Chondrocyte (in vitro differentiated cells): ENCODE measurements at regions not wholly inside any gene's neighbourhood (a gene's known extent, or its start where the extent isn't known, plus 50 kb on each side); places are given as distances from the start of the nearest gene placed in this dataset.

ENCODE experiments used
- DNase-seq: peaks from one replicate; pipeline ENCODE4 v3.0.0; 2021; ENCODE audit warnings: mixed read lengths, low spot score
- H3K27ac Mint-ChIP-seq: one replicate; pipeline ENCODE4 v1.8.0; 2021; ENCODE audit warnings: mild to moderate bottlenecking, moderate library complexity, mixed read lengths; ENCODE audit not compliant: unreplicated experiment
- H3K27me3 Mint-ChIP-seq: 2 replicates; pipeline ENCODE4 v1.8.0; 2021; ENCODE audit warnings: low read depth, mixed read lengths
- H3K36me3 Mint-ChIP-seq: 2 replicates; pipeline ENCODE4 v1.8.0; 2021; ENCODE audit warnings: low read depth, mixed read lengths
- H3K4me1 Mint-ChIP-seq: 2 replicates; pipeline ENCODE4 v1.8.0; 2021; ENCODE audit warnings: low read depth, mild to moderate bottlenecking, mixed read lengths
- H3K4me3 Mint-ChIP-seq: one replicate; pipeline ENCODE4 v1.8.0; 2021; ENCODE audit warnings: mild to moderate bottlenecking, moderate library complexity, mixed read lengths; ENCODE audit not compliant: unreplicated experiment
- H3K9me3 Mint-ChIP-seq: 2 replicates; pipeline ENCODE4 v1.8.0; 2021; ENCODE audit warnings: low read depth, mixed read lengths
- TF ChIP-seq, protein P1 (sequence below): fragments of 200-600 bp; sonication (generic); IDR thresholded peaks from 2 replicates; pipeline ENCODE4 v1.5.0; 2021; ENCODE audit warnings: antibody characterized with exemption, mild to moderate bottlenecking, moderate library complexity

GRCh38 chr5:3962113-3962512 is 366.5 kb downstream of the IRX1 start:
- Mint-ChIP-seq H3K4me3 (no peak overlapping the region), H3K27me3 (no peaks in the 10 kb centered on the region), H3K36me3 (no peaks in the 10 kb centered on the region), H3K4me1 (no peaks in the 10 kb centered on the region), H3K9me3 (peaks cover 43% of the 10 kb centered on the region), H3K27ac (no peak overlapping the region)
- no peak for DNase-seq
- TF ChIP-seq, protein P1, sequence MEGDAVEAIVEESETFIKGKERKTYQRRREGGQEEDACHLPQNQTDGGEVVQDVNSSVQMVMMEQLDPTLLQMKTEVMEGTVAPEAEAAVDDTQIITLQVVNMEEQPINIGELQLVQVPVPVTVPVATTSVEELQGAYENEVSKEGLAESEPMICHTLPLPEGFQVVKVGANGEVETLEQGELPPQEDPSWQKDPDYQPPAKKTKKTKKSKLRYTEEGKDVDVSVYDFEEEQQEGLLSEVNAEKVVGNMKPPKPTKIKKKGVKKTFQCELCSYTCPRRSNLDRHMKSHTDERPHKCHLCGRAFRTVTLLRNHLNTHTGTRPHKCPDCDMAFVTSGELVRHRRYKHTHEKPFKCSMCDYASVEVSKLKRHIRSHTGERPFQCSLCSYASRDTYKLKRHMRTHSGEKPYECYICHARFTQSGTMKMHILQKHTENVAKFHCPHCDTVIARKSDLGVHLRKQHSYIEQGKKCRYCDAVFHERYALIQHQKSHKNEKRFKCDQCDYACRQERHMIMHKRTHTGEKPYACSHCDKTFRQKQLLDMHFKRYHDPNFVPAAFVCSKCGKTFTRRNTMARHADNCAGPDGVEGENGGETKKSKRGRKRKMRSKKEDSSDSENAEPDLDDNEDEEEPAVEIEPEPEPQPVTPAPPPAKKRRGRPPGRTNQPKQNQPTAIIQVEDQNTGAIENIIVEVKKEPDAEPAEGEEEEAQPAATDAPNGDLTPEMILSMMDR = no peak

DNA sequence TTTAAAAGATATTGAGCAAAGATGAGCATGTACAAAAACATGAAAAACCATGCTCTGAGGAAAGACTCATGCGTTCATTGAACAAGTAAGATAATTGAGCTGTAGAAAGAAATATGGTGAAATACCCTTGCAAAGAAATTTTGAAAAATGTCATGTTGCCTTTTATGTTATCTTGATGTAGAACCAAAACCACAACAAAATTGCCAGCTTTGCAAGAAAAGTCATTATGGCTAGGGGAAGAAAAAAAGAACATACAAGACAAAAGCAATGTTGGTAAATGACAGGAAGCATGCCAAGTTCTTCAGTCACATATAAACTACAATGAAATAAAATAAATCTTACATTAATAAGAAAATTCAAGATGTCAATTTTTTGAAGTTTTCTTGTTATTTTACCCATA is 368.0 kb downstream of the IRX1 start:
- Mint-ChIP-seq H3K9me3 (peaks cover 40% of the 10 kb centered on the region), H3K27ac (no peak overlapping the region), H3K4me1 (no peaks in the 10 kb centered on the region), H3K4me3 (no peak overlapping the region), H3K36me3 (no peaks in the 10 kb centered on the region), H3K27me3 (no peaks in the 10 kb centered on the region)
- DNase-seq = no peak
- TF ChIP-seq, protein P1 = no peak

- no peaks in the 10 kb centered on the region for H3K36me3 Mint-ChIP-seq
- no peak overlapping the region for H3K4me3 Mint-ChIP-seq
- peaks cover 2% of the 10 kb centered on the region for H3K27me3 Mint-ChIP-seq
- no peaks in the 10 kb centered on the region for H3K4me1 Mint-ChIP-seq
- DNase-seq = no peak
- H3K27ac Mint-ChIP-seq = no peak overlapping the region
- TF ChIP-seq, protein P1 = no peak
- peaks cover 24% of the 10 kb centered on the region for H3K9me3 Mint-ChIP-seq
These were observed 384.5 kb downstream of the IRX1 start for GRCh38 chr5:3980156-3980555.

DNA sequence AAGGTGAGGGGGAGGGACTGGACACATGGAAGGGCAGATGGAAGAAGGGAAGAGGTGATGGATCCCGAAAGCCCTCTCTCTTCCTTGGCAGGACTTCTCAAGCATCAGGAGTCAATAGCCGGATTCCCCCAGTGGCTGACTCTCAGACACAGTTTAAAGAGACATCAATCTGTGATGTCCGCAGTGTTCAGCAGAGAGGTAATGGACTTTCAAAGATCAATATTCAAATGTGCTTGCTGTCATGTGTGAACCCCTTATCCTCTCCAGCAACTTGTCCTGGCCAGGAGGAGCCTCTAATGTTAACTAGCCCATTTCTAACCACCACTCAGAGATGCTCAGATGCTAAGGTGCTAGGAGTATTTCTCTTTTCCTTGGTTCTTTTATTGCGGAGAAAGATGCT is 392.2 kb downstream of the IRX1 start:
- H3K4me1 Mint-ChIP-seq = no peaks in the 10 kb centered on the region
- TF ChIP-seq, protein P1 = no peak
- no peaks in the 10 kb centered on the region for H3K36me3 Mint-ChIP-seq
- no peak overlapping the region for H3K27ac Mint-ChIP-seq
- no peak for DNase-seq
- H3K9me3 Mint-ChIP-seq = peaks cover 28% of the 10 kb centered on the region
- H3K27me3 Mint-ChIP-seq = peaks cover 2% of the 10 kb centered on the region
- H3K4me3 Mint-ChIP-seq = no peak overlapping the region

DNA sequence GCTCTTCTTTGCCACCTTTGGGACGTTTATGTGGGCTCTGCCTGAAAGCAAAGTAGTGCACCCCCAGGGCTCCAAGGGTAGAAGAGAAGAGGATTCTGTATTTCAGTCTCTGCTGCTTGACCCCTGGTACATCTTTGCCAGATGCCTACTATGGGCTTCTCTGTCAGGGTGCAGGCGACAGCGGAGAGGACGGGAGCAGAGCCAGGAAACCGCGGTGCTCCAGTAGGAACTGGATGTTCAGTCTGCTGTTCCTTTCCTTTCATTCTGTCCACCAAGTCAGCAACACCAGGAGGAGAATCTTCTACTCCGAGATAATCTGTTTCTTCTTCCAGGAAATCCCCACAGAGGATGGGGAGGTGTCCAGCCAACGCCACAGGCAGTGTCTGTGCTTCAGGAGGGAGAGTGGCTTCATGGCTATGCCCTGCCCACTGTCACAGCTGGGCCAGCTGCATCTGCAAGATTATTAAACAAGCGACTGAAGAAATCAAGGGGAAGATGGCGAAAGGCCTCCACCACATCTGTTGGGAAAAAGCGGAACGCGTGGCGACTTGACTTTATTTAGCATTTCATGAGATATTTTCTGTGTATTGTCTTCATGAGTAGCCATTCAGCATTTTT is 398.3 kb downstream of the IRX1 start:
- TF ChIP-seq, protein P1 = no peak
- Mint-ChIP-seq H3K9me3 (peaks cover 26% of the 10 kb centered on the region), H3K27ac (peak overlapping the region; percentile 8), H3K4me3 (no peak overlapping the region), H3K36me3 (no peaks in the 10 kb centered on the region), H3K27me3 (no peaks in the 10 kb centered on the region), H3K4me1 (peaks cover 14% of the 10 kb centered on the region)
- no peak for DNase-seq
